HG02884 (cell line): ENCODE measurements at regions not wholly inside any gene's neighbourhood (a gene's known extent, or its start where the extent isn't known, plus 50 kb on each side); places are given as distances from the start of the nearest gene placed in this dataset.

Source experiments
- ATAC-seq: cut with Tn5 transposase; IDR thresholded peaks from one replicate; pipeline ENCODE4 v1.9.1; 2021; ENCODE audit warnings: mild to moderate bottlenecking, moderate library complexity; ENCODE audit not compliant: unreplicated experiment

DNA sequence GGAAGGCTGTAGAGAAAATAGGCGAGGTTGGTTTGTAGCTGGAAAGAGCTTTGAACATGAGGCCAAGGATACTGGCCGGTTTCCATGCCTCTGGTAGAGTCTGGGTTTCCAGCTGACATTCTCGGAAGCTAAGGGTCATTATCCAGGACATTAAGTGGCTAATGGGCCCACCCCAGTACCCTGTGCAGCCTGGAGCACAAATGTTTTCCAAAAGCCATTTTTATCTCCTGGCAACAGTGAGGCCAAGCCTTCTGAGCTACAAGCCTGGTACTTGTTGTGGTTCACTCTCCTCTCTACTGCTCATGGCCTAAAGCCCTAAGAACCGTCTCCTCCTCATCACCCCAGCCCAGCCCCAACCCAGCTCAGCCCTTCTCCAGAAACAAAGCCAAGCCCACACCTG is 122.9 kb downstream of the DMRTA2 start:
- no peak for ATAC-seq

DNA sequence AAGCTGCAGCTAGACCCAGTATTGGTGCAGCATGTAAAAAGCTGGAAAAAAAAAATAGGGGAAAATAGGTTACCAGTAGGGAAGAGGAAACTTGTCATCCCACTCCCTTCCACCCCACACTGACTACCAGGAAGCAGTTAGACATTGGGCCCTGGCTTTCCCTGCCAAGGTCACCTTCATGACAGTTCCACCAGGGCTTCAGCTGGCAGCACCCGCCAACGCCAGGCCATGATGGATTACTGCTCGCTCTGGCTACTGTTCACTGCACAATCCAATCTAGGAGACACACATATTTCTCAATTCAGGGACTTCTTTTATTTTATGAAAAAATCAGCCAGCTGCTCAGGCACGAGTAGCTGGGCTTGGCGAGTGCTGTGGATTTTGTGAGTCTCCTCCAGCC is 127.7 kb downstream of the DMRTA2 start:
- no peak for ATAC-seq

DNA sequence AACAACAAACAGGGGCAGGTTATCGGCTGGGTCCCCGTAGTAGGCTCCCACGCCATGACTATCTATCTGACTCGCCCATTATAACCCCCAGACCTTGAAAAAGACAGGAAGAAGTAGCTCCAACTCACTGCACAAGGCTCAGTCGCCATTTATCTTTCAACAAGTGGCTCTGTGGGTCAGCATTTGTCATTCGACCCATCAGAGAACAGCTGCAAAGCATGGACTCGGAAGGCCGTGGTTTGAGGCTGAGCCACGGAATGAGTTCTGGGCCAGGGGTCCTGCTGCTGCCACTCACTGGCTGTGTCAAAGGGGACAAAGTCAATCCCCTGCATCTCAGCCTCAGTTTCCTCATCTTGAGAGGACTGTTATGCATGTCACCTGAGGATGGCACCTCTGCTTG is 131.0 kb downstream of the DMRTA2 start:
- ATAC-seq = no peak

DNA sequence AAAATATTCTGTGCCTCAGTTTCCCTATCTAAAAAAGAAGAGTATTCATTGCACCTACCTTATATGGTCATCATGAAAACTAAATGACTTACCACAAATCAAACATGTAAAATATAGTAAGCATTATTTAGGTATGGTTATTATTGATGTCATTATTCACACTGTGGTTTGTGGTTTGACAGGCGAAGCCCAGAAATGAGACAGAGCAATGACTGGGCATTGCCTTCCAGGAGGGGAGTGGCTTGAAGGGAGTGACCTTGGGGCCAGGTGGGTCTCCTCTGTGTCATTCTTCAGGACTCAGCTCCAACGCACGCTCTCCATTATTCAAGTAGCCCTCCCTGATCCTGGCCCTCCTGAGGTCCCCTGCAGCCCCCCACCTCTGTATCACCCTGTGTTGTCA is 133.7 kb downstream of the DMRTA2 start:
- ATAC-seq = no peak

DNA sequence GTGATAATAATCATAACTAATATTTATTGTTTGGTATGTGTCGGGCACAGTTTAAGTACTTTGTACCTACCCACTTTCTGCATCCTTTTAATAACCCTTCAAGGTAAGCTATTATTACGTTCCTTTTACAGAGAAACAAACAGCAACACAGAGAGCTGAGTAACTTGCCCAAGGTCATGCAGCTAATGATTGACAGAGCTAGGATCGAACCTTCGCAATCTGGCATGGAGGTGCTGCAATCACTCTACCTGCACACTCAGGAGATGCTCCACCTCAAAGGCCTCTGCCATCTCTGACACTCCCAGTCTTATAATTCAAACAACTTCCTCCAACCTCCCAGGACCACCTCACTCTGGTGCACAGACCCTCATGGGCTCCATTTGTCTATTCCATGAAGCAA is 137.2 kb downstream of the DMRTA2 start:
- ATAC-seq = no peak

DNA sequence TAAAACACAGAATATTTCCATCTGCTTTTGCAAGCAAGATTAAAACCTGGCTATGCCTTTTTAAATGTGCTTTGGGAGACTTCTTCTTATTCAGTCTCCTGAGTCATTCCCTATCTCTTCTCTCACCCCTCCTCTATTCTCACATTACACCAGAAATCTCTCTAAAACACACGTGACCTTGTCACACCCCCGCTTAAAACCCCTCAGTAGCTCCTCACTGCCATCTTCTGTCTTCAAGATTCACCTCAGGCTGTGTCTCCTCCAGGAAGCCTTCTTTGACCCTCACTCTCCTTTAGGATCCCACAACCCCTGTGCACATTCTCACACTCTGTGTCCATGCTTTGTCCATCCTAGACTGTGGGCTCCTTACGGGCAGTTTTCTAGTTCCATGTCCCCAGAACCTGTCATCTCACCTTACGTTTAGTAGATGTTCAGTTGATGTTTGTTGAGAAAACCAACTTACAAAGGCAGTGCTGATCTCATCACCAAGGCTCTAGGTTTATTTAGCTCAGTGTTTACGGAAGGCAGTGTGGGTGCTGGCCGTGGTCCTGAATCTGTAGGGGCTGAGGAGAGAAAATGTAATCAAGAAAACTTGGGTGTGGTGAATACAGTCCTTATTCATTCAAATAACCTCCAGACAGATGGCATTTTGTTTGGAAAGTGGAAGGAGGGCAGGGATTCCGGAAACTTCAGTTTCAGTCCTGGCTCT is 143.5 kb downstream of the DMRTA2 start:
- ATAC-seq = no peak

DNA sequence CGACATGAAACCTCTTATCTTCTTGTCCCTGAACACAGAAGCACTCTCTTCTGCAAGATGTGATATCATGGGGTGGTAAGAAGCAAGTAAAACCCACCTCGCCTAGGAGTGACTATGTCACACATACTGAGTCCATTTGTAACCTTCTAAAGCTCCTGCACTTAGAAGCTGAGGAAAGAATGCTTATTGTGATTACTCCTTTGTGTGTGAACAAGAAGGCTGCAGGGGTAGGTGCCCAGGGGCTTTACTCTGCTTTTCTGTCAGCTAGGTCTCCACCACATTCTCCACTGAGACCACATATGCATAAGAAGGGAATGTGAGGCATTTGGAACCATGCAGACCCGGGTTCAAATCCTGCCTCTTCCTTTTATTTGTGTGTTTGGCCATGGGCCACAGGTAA is 144.3 kb downstream of the DMRTA2 start:
- ATAC-seq = no peak

DNA sequence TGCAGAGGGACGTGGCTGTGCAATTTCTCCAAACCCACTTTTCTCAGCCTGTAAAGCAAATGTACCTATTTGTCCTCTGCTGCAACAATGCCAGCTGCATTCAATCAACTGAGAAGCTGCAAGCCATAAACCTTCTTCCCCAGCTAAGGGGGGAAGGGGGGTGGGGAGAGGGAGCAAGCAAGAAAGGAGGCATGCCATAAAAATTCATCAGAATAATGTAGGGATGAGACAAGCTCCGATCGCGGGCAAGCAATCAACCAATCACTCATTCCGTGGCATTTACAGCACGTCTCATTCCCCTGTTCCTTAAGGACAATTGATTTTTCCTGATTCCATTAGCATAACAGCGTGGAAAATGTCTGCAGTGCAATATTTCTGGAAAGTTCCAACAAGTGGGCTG is 144.8 kb downstream of the DMRTA2 start:
- no peak for ATAC-seq

DNA sequence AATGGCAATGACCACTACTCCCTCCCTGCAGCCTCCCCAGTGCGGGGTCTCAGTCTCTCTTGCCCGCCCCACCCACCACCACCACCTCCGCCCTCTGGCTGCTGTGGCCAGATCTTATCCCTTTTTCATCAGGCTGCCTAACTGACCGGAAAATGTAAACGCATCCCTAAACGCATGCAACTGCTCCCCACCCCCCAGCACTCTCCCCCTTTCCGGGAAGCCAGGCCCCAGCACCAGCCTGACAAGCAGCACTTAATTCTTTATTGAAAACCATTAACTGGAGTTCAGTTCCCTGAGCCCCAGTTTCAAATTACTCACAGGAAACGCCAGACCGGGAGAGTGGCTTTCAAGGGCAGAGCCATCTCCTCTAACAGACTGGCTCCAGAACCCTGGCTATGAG is 147.7 kb downstream of the DMRTA2 start:
- no peak for ATAC-seq

DNA sequence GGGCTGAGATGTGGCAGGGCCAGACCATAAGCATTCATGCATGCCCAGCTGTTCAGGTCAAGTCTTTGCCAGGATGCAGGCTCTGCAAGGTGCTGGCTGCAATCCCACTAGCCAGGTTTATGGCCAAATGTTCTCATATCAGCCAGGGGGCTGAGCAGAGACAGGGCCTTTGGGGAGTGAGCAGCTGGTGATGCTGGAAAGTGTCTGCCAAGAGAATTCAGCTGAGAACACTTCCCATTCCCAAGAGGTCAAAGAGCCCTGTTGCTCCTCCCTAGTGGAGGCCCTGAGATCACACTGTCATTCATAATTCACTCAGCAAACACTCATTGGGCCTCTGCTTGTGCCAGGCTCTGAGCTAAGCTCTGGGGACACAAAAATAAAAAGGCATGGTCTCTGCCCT is 150.3 kb downstream of the DMRTA2 start:
- ATAC-seq = no peak

DNA sequence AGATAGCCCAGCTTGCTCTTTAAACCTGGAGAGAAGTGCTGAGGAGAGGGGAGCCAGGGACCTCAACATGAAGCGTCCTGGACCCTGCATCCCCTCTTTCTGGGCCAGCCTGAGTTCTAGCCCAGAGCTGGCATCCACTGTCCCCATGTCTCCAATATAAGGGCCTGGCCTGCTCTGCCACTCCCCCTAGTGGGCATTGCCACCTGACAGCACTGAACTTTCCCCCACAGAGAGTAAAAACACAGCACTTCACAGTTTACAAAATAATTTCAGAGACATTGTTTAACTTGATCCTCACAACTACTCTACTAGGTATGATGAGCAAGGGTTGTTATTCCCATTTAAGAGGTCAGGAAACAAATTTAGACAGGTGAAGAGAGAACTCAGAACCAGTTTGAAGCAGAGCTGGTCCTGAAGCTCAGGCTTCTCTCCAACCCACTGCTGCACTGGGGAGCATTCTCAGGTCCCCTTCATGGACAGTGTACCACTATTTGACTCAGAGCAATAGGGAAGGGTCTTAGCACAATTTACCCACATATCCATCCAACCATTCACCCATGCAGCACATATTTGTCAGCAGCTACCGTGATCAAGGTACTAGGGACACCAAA is 151.2 kb downstream of the DMRTA2 start:
- peak; percentile 70 for ATAC-seq

DNA sequence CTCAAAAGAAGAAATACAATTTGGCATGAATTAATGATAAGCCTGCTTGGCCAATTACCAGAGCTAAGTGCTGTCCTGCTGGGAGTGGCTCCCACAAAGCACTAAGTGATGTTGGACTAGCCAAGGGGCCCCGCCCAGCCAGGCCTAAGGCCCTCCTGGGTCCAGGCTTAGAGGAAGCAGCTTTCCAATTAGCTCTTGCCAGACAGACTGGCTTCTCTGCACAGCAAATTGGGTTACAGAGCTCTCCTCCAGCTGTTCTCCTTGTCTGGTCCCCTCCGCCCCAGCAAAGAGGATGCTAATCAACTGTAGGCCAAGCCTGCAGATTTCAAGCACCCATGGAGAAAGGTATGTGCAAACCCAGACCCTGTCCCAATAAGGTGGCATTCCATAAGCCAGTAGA is 151.9 kb downstream of the DMRTA2 start:
- ATAC-seq = no peak

DNA sequence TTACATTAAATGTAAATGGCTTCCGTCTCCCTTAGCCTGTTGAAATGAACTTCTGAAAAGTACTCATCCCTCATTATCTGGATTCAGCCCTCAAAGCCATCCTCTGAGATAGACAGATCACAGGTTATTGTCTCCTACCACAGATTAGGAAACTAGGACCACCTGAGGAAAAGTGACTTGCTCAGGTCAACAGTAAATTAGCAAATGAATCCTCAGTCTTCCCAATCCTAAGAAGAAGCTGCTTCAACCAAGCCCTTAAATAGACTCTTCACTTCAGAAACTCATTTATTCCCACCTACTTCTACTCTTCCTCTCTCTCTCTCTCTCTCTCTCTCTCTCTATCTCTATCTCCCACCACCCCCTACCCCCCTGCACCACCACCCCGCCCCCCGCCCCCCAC is 152.3 kb downstream of the DMRTA2 start:
- no peak for ATAC-seq

DNA sequence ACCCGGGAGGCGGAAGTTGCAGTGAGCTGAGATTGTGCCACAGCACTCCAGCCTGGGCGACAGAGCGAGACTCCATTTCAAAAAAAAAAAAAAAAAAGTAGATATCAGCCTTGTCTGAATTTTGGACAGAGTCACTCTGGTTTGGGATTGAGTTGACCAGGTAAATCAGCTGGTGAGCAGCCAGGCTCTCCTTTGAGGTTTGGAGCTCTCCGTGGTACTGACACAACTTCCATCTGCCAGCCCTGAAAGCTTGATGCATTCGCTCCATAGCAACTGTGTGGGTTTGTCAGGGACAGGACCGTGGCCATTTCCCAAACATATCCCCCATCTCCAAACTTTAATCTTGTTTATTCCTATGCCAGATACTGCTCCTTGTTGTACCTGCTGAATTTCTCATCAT is 155.2 kb downstream of the DMRTA2 start:
- ATAC-seq = no peak

DNA sequence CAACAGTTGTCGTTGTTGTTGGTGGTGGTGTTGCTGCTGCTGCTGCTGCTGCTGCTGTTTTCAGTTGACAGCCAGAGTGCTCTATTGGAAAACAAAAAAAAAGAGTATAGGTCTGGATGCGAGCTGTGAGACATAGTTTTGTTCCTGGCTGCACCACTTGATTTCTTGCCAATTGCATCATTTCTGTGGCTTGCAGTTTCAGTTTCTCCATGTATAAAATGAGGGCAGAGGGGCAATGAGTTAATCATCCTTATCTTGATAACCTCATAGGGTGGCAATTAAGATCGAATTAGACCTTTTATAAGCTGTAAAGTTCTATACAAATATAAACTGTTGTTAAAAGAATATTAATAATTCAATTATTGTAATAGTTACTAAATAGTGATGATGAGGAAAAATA is 156.7 kb downstream of the DMRTA2 start:
- ATAC-seq = no peak

DNA sequence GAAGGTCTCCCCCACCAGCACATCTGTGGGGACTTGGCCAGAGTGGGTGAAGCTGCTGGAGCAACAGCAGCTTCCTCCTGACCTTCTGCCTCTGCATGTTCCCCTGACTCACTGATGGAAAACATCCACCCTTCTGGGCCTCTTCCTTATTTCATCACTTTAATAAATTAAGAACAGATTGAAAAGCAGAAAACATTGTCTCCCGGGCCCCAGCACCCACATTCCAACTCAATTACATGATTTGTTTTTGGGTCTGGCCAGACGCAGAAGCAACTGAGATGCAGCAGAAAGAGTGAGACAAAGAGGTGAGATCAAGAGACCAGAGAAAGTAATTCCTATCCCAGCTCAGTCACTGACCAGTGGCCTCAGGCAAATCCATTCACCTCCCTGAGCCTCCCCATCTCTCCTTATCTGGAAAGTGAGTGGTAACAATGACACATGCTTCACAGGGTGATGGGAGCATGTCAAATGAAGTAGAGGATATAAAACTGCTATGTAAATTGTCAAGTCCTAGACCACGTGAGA is 157.1 kb downstream of the ELAVL4 start:
- no peak for ATAC-seq

DNA sequence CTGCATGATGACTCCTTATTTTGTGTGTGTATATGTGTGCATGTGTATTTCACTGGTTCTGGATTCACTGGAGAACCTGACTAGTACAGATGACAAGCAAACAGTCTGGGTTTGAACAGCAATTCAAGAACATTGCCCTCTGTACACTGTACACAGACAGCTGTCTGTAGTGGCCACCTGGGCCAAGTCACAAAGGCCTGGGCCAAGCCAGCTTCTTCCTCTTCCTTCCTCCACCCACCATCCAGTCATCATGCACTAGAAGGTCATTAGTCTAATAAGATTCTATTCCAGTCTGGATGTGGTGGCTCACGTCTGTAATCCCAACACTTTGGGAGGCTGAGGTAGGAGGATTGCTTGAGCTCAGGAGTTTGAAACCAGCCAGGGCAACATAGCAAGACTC is 155.9 kb downstream of the ELAVL4 start:
- no peak for ATAC-seq

DNA sequence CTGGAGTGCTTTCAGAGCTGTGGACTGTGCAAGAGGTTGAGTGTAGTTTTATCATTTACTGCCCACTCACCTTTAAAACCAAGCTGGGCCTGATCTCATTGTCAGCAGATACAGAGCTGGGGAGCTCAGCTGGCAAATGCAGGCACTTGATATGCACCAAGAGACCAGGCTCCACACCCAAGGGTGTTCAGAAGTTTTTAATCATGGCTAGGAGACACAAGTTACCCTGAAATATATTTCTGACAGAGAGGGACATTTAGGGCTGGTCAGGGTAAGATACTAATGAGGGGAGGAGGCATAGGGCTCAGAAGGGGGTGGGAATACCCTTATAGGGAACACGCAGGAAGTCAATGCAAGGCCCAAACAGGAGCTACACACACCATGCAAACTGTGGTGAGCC is 153.7 kb downstream of the ELAVL4 start:
- ATAC-seq = no peak

DNA sequence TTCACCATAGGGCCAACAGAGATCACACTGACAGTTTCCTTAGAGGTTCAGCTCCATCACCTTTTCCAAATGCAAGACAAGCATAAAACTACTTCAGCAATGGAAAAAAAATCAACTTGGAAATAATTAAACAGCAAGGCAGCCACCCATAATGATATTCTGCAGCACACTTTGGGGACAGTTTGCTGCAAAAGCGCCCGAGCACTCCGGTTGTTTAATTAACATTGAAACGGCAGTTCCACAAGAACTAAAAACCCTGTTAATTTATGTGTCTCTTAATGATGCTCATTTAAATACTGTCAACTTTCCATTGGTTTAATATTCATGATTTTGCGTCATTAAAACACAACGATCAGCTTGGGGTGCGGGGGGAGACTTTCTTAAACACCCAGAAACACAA is 153.2 kb downstream of the ELAVL4 start:
- ATAC-seq = no peak

DNA sequence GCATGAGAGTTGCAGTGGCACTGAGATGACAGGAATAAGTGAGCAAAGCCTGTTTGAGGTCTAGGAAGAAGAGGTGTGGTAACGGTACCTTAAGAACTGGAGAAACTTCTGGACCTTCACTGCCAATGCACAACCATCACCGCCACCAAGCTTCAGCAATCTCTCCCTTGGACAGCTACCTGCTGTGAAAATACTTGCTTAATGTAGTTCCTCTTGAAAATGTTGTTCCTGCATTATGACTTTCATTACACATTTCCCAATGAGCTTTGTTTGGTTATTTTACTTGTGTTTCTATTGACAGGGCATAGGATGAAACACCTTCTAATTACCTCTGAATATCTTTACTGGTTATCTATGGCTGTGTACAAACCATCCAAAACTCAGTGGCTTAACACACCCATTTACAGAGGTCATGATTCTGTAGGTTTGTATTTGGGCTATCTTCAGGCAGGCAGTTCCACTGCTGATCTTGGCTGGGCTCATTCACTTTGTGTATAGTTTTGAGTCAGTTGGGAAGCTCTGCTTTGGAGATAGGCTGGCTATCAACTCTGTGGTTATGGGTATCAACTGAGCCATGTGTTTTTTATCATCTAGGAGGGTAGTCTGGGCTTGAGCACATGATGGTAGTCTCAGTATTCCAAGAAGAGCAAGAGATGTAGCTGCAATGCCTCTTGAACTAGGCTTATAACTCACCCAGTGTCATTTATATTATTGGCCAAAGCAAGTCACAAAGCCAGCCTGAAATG is 149.4 kb downstream of the ELAVL4 start:
- ATAC-seq = no peak

DNA sequence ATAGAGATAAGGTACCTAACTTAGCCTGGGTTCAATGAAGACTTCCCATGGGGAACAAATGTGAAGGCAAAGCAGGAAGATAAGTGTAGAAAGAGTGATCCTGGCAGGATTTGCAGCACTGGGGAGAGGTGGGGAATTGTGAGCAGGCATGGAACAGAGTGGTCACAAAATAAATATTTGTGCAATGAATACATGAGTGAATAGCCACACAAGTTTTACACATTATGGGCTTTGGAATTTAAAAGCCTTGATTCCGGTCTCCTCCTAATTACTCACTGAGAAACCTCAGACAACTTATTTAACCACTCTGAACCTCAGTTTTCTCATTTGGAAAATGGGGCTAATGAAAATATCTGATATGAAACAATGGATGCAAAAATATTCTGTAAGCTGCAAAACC is 148.3 kb downstream of the ELAVL4 start:
- no peak for ATAC-seq
